Right cardiac atrium (tissue), 5 donors: ENCODE measurements at regions not wholly inside any gene's neighbourhood (a gene's known extent, or its start where the extent isn't known, plus 50 kb on each side); places are given as distances from the start of the nearest gene placed in this dataset.

Experiments used
- ATAC-seq, 2 donors: fragments of 200-7000 bp; cut with Tn5 transposase; one replicate each; pipeline versions ENCODE4 v1.8.0 to v1.9.1; 2020; ENCODE audit warnings: moderate library complexity in 2 of 2, mild to moderate bottlenecking in 1 of 2
- DNase-seq, 3 donors: peaks; one replicate each; pipeline ENCODE4 v3.0.0-alpha.2; 2020
- H3K27ac ChIP-seq: one replicate; pipeline ENCODE4 v1.5.1; 2013; ENCODE audit warnings: mild to moderate bottlenecking, low read length, control low read depth, moderate library complexity
- H3K27me3 ChIP-seq: one replicate; pipeline ENCODE4 v1.6.1; 2013; ENCODE audit not compliant: control insufficient read depth, insufficient read depth
- H3K4me1 ChIP-seq: one replicate; pipeline ENCODE4 v1.6.1; 2013; ENCODE audit warnings: low read length; ENCODE audit not compliant: control insufficient read depth, insufficient read depth
- H3K4me3 ChIP-seq: one replicate; pipeline ENCODE4 v1.5.1; 2013; ENCODE audit warnings: low read length, control low read depth
- H3K9me3 ChIP-seq: one replicate; pipeline ENCODE4 v1.6.1; 2013; ENCODE audit warnings: low read length; ENCODE audit not compliant: control insufficient read depth
- WGBS: extraction: QIAGEN DNeasy Blood & Tissue Kit; methylation state at CpG from one replicate; pipeline ENCODE4 v1.1.7; 2013; 5-methylcytosine and 5-hydroxymethylcytosine counted together
- intact Hi-C, 4 donors: fragments of 100-400 bp; cut with DNase I; formaldehyde crosslinking; loops; one replicate each; pipeline versions ENCODE4 v1.11.0 to v1.14.0; 2022 to 2023
- donor health status: healthy with polysubstance abuse.
- donor health status: DM: no; HTN: yes; CAD: no.
- donor health status: DM: no; HTN: no; CAD: no.
- donor health status: DM: no; HTN: yes; CAD: no; lungs with severe emphysema.
- donor health status: DM: yes; HTN: yes; CAD: no.

- ATAC-seq (no peak), DNase-seq (peak in 1 of 3 donors; percentile 53)
- peaks cover 26% of the 10 kb centered on the region for H3K4me1 ChIP-seq
- no peak overlapping the region for H3K4me3 ChIP-seq
- no peaks in the 10 kb centered on the region for H3K9me3 ChIP-seq
- WGBS = 80% methylated on average over 8 of the region's 8 CpGs
- no peaks in the 10 kb centered on the region for H3K27me3 ChIP-seq
- no peak overlapping the region for H3K27ac ChIP-seq
- intact Hi-C loops = loop anchor here in 1 of 4 donors (5.0 kb wide), 1 partner anchor 44 kb away; no protein-coding TSS in a partner anchor
Observed at GRCh38 chr9:70465904-70466303, 51.4 kb upstream of the KLF9 start.

- 80% methylated on average over 6 of the region's 6 CpGs for WGBS
- Histone ChIP-seq H3K4me3 (no peak overlapping the region), H3K27ac (no peak overlapping the region), H3K9me3 (no peaks in the 10 kb centered on the region), H3K27me3 (no peaks in the 10 kb centered on the region), H3K4me1 (peaks cover 24% of the 10 kb centered on the region)
- ATAC-seq (no peak), DNase-seq (no peak)
- intact Hi-C loops = loop anchor here in 1 of 4 donors (5.0 kb wide), 1 partner anchor 43 kb away; no protein-coding TSS in a partner anchor
Observed at GRCh38 chr9:70465398-70465797, 50.9 kb upstream of the KLF9 start.
